ENCODE measurements at regions not wholly inside any gene's neighbourhood (a gene's known extent, or its start where the extent isn't known, plus 50 kb on each side); places are given as distances from the start of the nearest gene placed in this dataset.

DNA sequence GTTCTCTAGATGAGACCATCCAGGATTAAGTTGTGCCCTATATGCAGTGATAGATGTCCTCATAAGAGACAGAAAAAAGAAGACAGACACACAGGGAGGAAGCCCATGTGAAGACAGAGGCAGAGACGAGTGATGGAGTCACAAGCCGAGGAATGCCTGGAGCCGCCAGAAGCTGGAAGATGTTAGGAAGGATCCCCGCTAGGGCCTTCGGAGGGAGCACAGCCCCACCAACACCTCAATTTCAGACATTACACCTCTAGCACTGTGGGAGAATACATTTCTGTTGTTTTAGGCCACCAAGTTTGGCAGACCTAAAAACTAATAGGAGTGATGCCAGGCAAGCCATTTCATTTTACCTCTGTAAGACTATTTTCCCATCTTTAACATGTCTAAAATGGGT lies 458.5 kb downstream of the MED13L start:
- Mint-ChIP-seq H3K4me3 (ENCODE audit: low read depth) (no peak overlapping the region), H3K4me1 (ENCODE audit: low read depth) (peaks cover 22% of the 10 kb centered on the region), H3K27me3 (peaks cover 15% of the 10 kb centered on the region), H3K9me3 (ENCODE audit: low read depth) (no peaks in the 10 kb centered on the region), H3K27ac (no peak overlapping the region), H3K36me3 (ENCODE audit: insufficient read depth) (no peaks in the 10 kb centered on the region)
- no peak for DNase-seq (ENCODE audit: low spot score, unreplicated experiment)
- TF ChIP-seq, protein P1, sequence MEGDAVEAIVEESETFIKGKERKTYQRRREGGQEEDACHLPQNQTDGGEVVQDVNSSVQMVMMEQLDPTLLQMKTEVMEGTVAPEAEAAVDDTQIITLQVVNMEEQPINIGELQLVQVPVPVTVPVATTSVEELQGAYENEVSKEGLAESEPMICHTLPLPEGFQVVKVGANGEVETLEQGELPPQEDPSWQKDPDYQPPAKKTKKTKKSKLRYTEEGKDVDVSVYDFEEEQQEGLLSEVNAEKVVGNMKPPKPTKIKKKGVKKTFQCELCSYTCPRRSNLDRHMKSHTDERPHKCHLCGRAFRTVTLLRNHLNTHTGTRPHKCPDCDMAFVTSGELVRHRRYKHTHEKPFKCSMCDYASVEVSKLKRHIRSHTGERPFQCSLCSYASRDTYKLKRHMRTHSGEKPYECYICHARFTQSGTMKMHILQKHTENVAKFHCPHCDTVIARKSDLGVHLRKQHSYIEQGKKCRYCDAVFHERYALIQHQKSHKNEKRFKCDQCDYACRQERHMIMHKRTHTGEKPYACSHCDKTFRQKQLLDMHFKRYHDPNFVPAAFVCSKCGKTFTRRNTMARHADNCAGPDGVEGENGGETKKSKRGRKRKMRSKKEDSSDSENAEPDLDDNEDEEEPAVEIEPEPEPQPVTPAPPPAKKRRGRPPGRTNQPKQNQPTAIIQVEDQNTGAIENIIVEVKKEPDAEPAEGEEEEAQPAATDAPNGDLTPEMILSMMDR (IDR thresholded peaks at IDR 0.05; ENCODE audit: unreplicated experiment), result no peak

DNA sequence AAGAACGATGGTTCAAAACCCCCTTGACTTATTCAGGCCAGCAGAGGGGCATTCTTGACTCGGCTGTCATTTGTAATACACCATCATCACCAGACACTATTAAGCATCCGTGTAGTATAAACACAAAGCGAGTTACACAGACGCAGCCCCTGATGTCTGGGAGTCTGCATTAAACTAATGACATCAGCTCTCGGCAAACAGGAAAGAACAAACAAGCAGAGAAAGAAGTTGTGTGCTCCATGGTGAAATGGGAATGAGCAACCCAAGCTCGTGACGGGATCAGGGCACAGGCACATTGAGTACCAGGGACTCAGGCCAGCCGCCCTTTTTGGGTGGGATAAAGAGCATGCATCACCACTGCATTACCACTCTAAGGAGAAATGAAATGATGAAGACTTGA lies 460.1 kb downstream of the MED13L start:
- DNase-seq (ENCODE audit: low spot score, unreplicated experiment), result no peak
- TF ChIP-seq, protein P1 (IDR thresholded peaks at IDR 0.05; ENCODE audit: unreplicated experiment), result no peak
- H3K4me3 Mint-ChIP-seq (ENCODE audit: low read depth), result no peak overlapping the region
- H3K27me3 Mint-ChIP-seq, result peaks cover 15% of the 10 kb centered on the region
- H3K4me1 Mint-ChIP-seq (ENCODE audit: low read depth), result peaks cover 15% of the 10 kb centered on the region
- H3K9me3 Mint-ChIP-seq (ENCODE audit: low read depth), result peaks cover 2% of the 10 kb centered on the region
- no peak overlapping the region for H3K27ac Mint-ChIP-seq
- H3K36me3 Mint-ChIP-seq (ENCODE audit: insufficient read depth), result no peaks in the 10 kb centered on the region

DNA sequence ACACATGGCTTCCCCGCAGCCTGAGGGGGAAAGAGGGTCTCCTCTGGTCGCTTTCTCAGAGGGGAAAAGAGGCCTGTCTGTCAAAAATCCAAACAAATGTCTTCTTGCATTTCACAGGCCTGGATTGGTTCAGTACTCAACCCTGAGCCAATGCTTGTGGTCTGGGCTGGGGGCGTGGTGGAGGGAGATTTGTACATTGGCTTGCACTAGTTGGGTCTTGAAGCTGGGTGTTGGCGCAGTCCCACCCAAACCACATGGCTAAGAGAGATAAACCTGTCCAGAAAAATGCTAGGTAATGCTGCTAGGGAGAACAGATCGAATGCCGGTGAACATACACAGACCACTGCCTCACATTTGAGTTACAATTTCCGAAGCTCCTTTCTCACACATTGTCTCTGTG lies 461.6 kb downstream of the MED13L start:
- peaks cover 5% of the 10 kb centered on the region for H3K9me3 Mint-ChIP-seq (ENCODE audit: low read depth)
- TF ChIP-seq, protein P1 (IDR thresholded peaks at IDR 0.05; ENCODE audit: unreplicated experiment), result no peak
- H3K4me3 Mint-ChIP-seq (ENCODE audit: low read depth), result no peak overlapping the region
- H3K27me3 Mint-ChIP-seq, result peaks cover 13% of the 10 kb centered on the region
- H3K27ac Mint-ChIP-seq, result no peak overlapping the region
- no peaks in the 10 kb centered on the region for H3K36me3 Mint-ChIP-seq (ENCODE audit: insufficient read depth)
- no peak for DNase-seq (ENCODE audit: low spot score, unreplicated experiment)
- peaks cover 14% of the 10 kb centered on the region for H3K4me1 Mint-ChIP-seq (ENCODE audit: low read depth)

DNA sequence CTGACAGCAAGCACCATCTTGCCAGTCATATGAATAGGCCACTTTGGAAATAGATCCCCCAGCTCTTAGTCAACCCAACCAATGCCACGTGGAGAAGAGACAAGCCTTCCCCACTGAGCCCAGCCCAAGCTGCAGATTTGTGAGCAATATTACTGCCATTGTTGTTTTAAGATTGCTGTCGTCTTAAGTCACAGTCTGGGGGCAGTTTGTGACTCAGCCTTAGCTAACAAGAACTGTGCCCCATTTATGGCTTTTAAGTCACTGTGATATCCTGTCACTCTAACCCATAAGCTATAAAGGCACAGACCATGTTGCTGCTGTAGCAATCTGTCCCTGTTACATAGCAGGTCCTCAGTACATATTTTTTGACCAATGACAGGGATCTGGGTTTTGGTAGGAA lies 464.2 kb downstream of the MED13L start:
- H3K9me3 Mint-ChIP-seq (ENCODE audit: low read depth), result peaks cover 5% of the 10 kb centered on the region
- no peaks in the 10 kb centered on the region for H3K36me3 Mint-ChIP-seq (ENCODE audit: insufficient read depth)
- H3K4me3 Mint-ChIP-seq (ENCODE audit: low read depth), result no peak overlapping the region
- TF ChIP-seq, protein P1 (IDR thresholded peaks at IDR 0.05; ENCODE audit: unreplicated experiment), result no peak
- DNase-seq (ENCODE audit: low spot score, unreplicated experiment), result no peak
- H3K4me1 Mint-ChIP-seq (ENCODE audit: low read depth), result peaks cover 13% of the 10 kb centered on the region
- no peak overlapping the region for H3K27ac Mint-ChIP-seq
- H3K27me3 Mint-ChIP-seq, result peaks cover 16% of the 10 kb centered on the region

DNA sequence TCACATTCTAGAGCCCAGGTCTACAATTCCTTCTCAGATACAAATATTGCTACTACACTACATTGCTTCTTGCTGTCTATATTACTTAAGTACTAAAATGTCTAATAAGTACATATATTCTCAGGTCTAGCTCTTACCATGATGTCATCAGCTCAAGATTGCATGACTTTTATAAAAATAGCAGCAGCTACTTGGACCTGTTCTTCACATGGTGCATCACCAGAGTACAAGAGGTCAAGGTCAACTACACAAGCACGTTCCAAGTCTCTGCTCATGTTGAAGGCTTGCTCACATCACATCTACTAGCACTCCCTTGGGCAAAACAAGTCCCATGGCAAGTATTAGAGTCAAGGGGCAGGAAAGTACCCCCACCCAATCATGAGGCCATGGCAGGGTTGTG lies 465.6 kb downstream of the MED13L start:
- Mint-ChIP-seq H3K4me3 (ENCODE audit: low read depth) (no peak overlapping the region), H3K4me1 (ENCODE audit: low read depth) (peaks cover 3% of the 10 kb centered on the region), H3K36me3 (ENCODE audit: insufficient read depth) (no peaks in the 10 kb centered on the region), H3K27ac (no peak overlapping the region), H3K27me3 (peaks cover 13% of the 10 kb centered on the region), H3K9me3 (ENCODE audit: low read depth) (peaks cover 5% of the 10 kb centered on the region)
- TF ChIP-seq, protein P1 (IDR thresholded peaks at IDR 0.05; ENCODE audit: unreplicated experiment), result no peak
- DNase-seq (ENCODE audit: low spot score, unreplicated experiment), result no peak
